Glomerular endothelial cell (primary cell): ENCODE measurements at regions not wholly inside any gene's neighbourhood (a gene's known extent, or its start where the extent isn't known, plus 50 kb on each side); places are given as distances from the start of the nearest gene placed in this dataset.

ENCODE experiments used
- DNase-seq: peaks from one replicate; pipeline ENCODE4 v3.0.0-alpha.2; 2011; ENCODE audit warnings: low read depth, low spot score; ENCODE audit errors: extremely low read depth

DNA sequence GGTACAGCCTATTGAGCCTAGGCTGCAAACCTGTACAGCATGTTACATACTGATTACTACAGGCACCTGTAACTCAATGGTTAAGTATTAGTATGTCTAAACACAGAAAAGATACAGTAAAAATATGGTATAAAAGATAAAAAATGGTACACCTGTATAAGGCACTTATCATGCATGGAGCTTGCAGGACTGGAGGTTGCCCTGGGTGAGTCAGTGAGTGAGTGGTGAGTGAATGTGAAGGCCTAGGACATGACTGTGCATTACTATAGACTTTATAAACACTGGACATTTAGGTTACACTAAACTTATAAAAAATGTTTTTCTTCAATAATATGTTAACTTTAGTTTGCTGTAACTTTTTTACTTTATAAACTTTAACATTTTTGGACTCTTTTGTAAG, 171.3 kb downstream of the SLC28A3 start:
- no peak for DNase-seq

DNA sequence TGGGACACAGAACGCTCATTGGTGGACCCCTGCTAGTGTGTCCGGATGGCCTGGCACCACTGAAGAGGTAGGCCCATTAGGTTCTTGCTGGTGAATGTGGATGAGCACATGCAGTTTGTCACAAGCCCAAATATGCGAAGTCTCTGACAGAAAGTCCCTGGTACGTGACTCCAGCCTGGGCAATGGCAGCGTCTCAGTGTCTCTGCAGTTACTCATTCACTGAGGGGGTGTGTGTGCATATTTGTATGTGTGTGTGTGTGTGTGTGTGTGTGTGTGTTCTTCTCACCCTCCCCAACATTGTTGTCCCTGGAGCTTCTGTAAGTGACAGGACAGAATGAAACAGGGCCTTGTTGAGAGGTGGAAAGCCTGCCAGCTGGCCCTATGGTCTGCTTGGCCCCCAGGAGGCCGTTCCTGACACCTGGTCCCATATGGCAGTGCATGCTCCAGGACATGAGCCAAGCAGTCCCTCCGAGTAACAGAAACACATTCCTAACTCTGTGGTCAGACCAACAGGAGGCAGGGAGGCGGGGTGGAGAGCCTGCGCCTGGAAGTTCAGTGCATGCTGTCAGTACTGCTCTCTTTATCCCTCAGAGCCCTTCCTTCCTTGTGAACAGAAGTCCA, 169.9 kb downstream of the SLC28A3 start:
- DNase-seq, result no peak

DNA sequence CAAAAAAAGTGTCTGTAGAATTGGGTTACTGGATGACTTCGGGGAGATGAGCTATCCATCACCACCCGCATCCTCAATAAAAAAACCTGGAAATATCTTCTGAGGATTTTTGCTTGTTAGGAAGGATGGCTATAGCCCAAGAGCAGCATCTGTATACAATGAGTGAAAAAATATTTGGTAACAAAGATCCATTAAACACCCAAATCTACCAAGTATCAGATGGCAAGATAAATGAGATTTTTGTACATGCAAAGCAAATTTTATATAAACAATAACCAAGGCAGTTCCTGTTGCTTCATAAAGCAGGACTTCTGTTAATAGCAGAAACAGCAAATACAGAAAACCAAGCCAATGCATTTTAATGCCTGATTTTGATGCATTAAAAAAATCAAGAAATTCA, 166.6 kb downstream of the SLC28A3 start:
- DNase-seq, result no peak

DNA sequence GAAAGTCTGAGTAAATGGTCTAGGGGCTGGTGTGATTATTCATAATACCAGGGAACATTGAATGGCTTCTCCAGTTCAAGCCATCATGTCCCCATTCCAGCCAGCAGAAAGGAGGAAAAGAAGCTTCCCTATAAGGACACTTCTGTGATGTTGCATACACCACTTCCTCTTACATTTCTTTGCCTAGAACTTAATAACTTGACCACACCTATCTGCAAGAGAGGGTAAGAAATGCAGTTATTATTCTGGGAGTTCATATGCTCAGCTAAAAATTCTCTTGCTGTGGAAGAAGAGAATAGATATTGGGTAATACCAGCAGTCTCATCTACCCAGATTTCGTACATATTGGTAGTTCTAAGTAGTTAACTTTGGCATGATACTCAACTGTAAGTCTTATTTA, 166.1 kb downstream of the SLC28A3 start:
- no peak for DNase-seq

DNA sequence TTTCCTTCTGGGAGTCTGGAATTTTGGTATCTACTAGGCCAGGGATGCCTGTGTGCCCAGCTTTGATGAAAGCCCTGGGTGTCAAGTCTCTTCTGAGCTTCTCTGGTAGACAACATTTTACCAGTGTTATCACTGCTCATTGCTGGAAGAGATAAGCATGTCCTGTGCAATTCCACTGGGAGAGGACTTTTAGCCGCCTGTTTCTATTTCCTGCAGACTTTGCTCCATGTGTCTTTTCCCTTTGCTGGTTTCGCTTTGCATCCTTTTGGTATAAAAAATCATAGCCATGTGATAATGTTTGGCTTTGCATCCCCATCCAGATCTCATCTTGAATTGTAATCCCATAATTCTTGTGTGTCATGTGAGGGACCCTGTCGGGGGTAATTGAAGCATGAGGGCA, 163.2 kb downstream of the SLC28A3 start:
- no peak for DNase-seq

DNA sequence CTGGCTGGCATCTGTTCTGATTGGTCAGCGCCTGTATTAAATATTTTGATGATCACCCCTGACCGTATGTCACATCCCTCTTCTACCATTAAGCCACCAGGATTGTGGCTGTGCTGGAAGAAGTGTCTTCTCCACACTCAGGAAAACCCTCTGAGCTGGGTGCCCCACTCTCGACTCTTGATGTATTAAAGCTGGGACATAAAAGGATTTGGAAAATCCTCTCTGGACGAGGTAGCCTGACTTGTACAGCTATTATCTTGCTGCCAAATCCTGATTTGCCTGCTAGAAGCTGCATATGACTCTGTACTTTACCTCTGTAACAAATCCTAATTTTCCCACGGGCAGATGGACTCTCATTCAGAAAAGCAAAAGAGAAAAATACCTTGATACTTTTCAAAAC, 161.0 kb downstream of the SLC28A3 start:
- DNase-seq, result no peak

DNA sequence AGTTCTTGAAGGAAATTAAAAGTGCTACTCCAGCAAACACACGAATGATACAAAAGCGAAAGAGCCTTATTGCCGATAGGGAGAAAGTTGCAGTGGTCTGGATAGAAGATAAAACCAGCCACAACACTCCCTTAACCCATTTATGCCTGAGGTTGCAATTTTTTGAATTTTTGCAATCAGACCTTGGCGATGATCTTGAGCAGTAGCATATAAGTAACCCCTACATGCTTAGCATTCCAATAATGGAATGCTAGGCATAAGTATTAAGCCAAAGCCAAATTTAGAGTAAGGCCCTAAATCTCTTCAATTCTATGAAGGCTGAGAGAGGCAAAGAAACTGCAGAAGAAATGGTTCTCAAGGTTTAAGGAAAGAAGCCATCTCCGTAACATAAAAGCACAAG, 153.5 kb downstream of the SLC28A3 start:
- no peak for DNase-seq

DNA sequence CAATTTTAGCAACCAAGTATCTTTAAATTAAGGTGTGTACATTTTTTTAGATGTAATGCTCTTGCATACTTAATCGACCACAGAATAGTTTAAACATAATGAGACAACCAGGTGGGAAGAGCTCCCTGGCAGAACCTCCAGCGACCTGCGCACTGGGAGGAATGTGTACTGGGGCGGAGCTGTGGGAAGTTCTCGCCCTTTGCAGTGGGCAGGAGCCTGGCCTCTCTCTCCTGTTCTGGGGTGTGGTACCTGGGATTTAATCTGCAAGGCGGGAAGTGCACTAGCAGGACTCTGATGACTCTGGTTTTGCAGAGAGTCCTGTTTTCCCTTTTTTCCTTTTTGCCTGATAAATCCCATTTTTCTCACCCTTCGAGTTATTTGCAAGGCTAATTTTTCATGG, 150.7 kb downstream of the SLC28A3 start:
- no peak for DNase-seq

DNA sequence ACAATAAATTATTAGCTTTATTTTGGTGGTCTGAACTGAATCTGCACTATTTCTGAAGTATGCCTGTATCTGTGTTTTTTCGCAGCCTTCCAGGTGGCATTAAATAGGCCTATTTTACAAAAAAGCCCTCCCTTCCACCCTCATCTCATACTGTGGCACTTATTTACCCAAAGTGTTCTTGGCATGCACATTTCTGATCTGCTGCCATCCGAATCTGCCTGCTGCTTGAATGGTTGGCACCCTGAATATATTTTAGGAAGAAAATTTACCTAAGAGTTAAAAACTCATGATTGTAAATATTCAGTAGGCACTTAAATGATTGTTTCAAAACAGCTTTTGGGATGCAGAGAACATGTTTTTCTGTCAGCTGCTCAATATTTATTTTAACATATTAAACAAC, 150.1 kb downstream of the SLC28A3 start:
- no peak for DNase-seq

DNA sequence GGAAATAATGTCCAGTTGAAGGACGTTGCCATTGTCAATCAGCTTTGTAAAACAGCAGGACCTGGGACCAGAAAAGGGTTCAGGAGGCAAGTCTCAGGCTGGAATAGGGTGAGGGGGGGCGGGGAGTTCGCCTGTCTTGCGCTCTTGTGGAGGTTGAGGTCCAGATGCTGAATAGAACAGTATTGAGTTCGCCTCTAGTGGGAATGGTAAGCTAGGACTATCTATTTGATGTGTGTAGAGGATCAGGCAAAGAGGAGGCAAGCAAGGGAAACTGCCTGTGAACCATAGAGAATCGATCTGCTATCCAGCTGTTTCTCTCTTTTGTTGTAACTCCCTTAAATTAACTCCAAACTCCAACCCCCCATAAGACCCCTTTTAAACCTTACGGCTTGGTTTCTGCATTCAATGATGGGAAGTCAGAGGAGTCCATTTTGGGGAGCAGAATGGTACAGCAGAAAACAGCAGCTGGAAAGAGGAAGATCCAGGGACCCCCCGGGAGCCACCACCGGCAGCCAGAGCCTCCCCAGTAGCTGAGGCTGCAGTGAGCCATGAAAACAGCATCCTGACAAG, 133.7 kb downstream of the SLC28A3 start:
- DNase-seq, result no peak

DNA sequence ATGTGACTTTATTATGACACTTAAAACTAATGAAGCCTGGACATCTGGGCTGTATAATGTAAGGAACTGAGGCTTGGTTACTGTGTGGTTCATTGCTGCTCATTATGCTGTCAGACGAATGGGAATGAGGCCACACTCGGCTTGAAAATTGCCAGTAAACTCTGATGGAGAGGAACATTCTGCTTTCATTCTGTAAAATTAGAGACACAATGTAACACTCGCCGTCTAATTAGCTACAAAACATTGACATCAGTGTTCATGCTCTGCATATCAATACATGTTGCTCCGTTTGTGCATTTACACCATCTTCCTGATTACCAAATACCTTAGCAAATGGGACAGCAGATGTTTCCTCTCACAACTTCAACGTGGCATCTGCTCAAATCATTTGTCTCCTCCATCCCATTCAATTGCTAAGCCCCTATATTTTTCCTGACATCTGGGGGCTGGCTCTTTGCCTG, 133.0 kb downstream of the SLC28A3 start:
- DNase-seq, result no peak

DNA sequence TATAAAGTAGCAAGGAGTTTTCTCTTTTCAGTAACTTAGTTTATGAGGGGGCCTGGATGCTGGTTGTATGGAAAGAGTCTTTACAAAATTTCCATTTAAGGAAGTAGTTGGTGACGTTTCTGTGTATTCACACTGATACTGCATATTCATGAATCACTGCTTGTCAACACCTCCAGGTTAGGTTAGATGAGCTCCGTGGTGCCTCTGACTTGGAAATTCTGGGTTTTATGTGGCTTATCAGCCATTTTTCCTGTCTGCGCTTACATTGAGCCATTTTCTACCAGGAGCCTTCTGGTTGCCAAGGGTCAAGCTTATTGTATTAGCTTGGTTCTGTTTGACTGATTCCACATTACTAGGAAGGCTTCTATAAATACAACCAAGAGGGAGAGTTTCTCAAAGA, 128.3 kb downstream of the SLC28A3 start:
- DNase-seq, result no peak

DNA sequence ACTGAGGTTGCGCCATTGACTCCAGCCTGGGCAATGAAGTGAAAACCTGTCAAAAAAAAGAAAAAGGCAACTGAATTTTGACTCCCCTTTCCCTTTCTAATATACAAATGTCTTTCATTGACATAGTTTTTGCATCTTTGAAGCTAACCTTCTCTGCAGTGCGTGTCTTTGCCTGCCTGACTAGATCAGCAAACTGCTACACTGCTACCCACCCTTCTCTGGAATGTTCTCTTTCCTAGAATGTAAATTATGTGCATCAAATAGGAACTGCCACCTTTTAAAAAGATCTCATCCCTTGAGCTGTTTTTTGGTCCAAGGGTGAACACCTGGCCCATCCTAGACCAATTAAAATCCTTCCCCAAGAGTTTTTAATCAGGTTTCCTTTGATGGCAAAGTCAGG, 127.6 kb downstream of the SLC28A3 start:
- DNase-seq, result no peak

DNA sequence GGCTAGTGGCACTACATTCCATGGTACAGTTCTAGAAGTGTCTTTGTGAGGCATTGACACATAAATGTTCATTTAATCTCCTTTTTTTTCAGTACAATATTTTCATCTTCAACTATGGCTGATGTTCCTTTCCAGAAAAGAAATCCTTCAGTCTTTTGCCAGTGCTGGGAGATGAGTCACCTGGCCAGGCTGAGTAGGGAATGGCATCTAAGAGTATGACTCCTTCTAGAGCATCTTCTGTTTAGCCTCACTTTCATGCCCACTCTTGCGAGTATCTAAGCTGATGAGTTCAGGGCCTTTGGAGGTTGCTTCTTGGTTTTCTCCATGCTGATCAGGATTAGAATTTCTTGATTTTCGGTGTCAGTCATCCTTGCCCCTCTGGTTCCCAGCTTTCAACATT, 124.4 kb downstream of the SLC28A3 start:
- no peak for DNase-seq

DNA sequence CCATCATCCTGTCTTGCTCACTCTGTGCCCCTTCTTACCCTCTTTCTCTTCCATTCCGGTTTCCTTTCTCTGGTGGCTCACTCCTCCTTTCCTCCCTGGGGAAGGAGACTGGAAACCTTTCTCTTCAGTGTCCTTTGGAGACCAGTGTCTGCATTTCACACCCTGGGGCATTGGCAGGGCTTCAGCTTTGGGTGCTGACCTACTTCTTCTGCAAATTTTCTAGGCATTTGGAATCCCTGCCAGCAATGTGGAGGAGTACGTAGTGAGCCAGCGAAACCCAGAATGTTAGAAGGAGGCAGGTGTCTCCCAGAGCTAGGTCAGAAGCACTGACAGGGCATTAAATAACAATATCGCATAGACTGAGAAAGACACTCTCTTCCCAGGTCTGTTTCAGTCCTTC, 122.2 kb downstream of the SLC28A3 start:
- no peak for DNase-seq

DNA sequence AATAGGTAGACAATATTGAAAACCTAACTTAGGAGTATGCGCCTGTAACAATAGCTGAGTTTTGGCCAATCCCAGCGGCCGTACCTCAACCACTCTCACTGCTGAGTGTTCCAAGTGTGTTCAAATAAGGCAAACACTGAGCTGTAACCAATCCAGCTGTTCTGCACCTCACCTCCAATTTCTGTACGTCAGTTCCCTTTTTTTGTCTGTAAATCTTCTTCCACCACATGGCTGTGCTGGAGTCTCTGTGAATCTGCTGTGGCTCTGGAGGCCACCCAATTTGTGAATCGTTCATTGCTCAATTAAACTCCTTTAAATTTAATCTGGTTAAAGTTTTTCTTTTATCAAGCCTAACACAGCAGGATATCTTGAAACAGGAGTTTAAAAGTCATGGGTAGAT, 116.3 kb downstream of the SLC28A3 start:
- no peak for DNase-seq
